Naive thymus-derived CD4-positive, alpha-beta T cell (primary cell): ENCODE measurements at regions not wholly inside any gene's neighbourhood (a gene's known extent, or its start where the extent isn't known, plus 50 kb on each side); places are given as distances from the start of the nearest gene placed in this dataset.

Source experiments
- ATAC-seq: fragments of 150-1000 bp; cut with Tn5 transposase; 2 replicates; pipeline ENCODE4 v1.10.0; 2021; ENCODE audit warnings: mild to moderate bottlenecking, moderate library complexity
- CTCF ChIA-PET: fragments of 350-600 bp; sonication (Branson Sonifier 250); formaldehyde crosslinking; loops from one replicate; lab custom pipeline; 2021; ENCODE audit warnings: antibody characterized with exemption; lab: Charles Lee
- POLR2A ChIA-PET: fragments of 350-600 bp; sonication (Branson Sonifier 250); formaldehyde crosslinking; loops from one replicate; lab custom pipeline; 2021; ENCODE audit warnings: antibody characterized with exemption, inconsistent platforms; lab: Charles Lee
- DNase-seq, 9 donors: peaks; one replicate each; pipeline versions ENCODE4 v3.0.0 to v3.0.0-alpha.2; 2020 to 2022; ENCODE audit warnings: mixed read lengths in 1 of 9
- H3K27ac ChIP-seq: one replicate; pipeline ENCODE4 v1.7.0; 2013; ENCODE audit warnings: mild to moderate bottlenecking, low read depth, low read length, moderate library complexity
- H3K27me3 ChIP-seq, 2 donors: one replicate each; pipeline ENCODE4 v1.7.0; 2013; ENCODE audit warnings: low read length in 2 of 2, mild to moderate bottlenecking in 2 of 2, moderate library complexity in 2 of 2; ENCODE audit not compliant: control insufficient read depth in 2 of 2, insufficient read depth in 2 of 2
- H3K36me3 ChIP-seq, 3 experiments: 1 replicate in 2 of 3; 2 replicates in 1 of 3; pipeline ENCODE4 v1.7.0; 2013; ENCODE audit warnings: low read length in 3 of 3, mild to moderate bottlenecking in 3 of 3, moderate library complexity in 1 of 3; ENCODE audit not compliant: insufficient read depth in 3 of 3, control insufficient read depth in 2 of 3
- H3K4me1 ChIP-seq, 2 donors: one replicate each; pipeline ENCODE4 v1.7.0; 2013; ENCODE audit warnings: low read length in 2 of 2, mild to moderate bottlenecking in 2 of 2, moderate library complexity in 1 of 2; ENCODE audit not compliant: control insufficient read depth in 2 of 2, insufficient read depth in 2 of 2
- H3K4me3 ChIP-seq: 2 replicates; pipeline ENCODE4 v1.7.0; 2013; ENCODE audit warnings: mild to moderate bottlenecking, low read length
- H3K9me3 ChIP-seq, 3 experiments: 1 replicate in 2 of 3; 2 replicates in 1 of 3; pipeline ENCODE4 v1.7.0; 2013; ENCODE audit warnings: low read length in 3 of 3; ENCODE audit not compliant: control insufficient read depth in 2 of 3
- H3K27ac Mint-ChIP-seq, 9 donors: one replicate each; pipeline ENCODE4 v1.8.0; 2020 to 2022; ENCODE audit warnings: mixed read lengths in 9 of 9, mild to moderate bottlenecking in 8 of 9, moderate library complexity in 5 of 9, inconsistent platforms in 2 of 9
- H3K27me3 Mint-ChIP-seq, 5 donors: one replicate each; pipeline ENCODE4 v1.8.0; 2021 to 2022; ENCODE audit warnings: mixed read lengths in 5 of 5, mild to moderate bottlenecking in 1 of 5
- H3K36me3 Mint-ChIP-seq, 5 donors: one replicate each; pipeline ENCODE4 v1.8.0; 2020 to 2022; ENCODE audit warnings: mixed read lengths in 5 of 5, mild to moderate bottlenecking in 3 of 5, inconsistent platforms in 1 of 5
- H3K4me1 Mint-ChIP-seq, 7 donors: one replicate each; pipeline ENCODE4 v1.8.0; 2020 to 2022; ENCODE audit warnings: mixed read lengths in 7 of 7, mild to moderate bottlenecking in 3 of 7, inconsistent platforms in 1 of 7
- H3K4me3 Mint-ChIP-seq, 10 donors: one replicate each; pipeline ENCODE4 v1.8.0; 2020 to 2022; ENCODE audit warnings: mild to moderate bottlenecking in 10 of 10, mixed read lengths in 10 of 10, moderate library complexity in 6 of 10, inconsistent platforms in 2 of 10
- H3K9me3 Mint-ChIP-seq, 11 donors: one replicate each; pipeline ENCODE4 v1.8.0; 2020 to 2022; ENCODE audit warnings: mixed read lengths in 11 of 11, mild to moderate bottlenecking in 4 of 11, inconsistent platforms in 1 of 11, moderate library complexity in 1 of 11
- intact Hi-C, 2 donors: fragments of 100-400 bp; cut with micrococcal nuclease; formaldehyde crosslinking; loops; one replicate each; pipeline ENCODE4 v1.15.1; 2023

DNA sequence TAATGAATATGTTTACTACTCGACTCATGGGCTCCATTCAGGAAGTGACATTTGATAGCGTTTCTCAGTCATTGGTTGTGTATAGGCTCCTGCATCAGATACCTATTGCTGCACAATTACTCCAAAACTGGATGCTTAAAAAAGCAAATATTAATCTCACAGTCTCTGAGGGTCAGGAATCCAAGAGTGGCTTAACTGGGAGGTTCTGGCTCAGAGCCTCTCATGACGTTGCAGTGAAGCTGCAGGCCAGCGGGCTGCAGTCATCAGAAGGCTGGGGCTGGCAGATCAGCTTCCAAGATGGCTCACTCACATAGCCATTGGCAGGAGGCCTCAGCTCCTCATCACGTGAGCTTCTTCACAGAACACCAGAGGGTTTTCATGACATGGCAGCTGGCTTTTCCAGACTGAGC lies 525.1 kb upstream of the NBEA start:
- Mint-ChIP-seq H3K27me3 (peaks cover 0 to 4% (median 0%) of the 10 kb centered on the region in 5 donors), H3K36me3 (no peaks in the 10 kb centered on the region), H3K4me3 (no peak overlapping the region), H3K4me1 (no peaks in the 10 kb centered on the region), H3K9me3 (peaks cover 0 to 14% (median 0%) of the 10 kb centered on the region in 11 donors), H3K27ac (no peak overlapping the region)
- DNase-seq (no peak), ATAC-seq (no peak)
- H3K4me1 ChIP-seq: no peaks in the 10 kb centered on the region
- POLR2A ChIA-PET: no interaction called here
- CTCF ChIA-PET: no interaction called here
- H3K9me3 ChIP-seq: no peaks in the 10 kb centered on the region
- no peak overlapping the region for H3K4me3 ChIP-seq
- no peaks in the 10 kb centered on the region for H3K27me3 ChIP-seq
- H3K36me3 ChIP-seq: no peaks in the 10 kb centered on the region
- H3K27ac ChIP-seq: no peak overlapping the region
- intact Hi-C loops: no loop called here

DNA sequence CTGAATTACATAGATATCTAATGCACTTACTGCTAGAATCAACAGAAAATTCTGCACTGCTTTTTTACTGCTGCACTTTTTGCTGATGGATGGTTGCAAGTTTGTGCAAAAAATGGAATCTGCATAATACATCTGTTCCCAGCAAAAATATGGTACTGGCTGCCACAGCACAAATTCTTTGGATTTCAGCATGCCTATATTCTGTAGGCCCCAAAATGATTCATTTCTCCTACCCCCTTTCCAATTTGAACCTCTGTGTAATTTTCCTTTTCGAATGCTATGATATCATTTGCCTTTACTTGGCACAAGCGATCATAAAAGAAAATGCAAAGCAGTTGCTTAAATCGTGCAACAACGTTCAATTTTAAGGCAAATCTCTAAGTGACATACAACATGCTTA lies 524.2 kb upstream of the NBEA start:
- Mint-ChIP-seq H3K4me1 (no peaks in the 10 kb centered on the region), H3K36me3 (no peaks in the 10 kb centered on the region), H3K27ac (no peak overlapping the region), H3K9me3 (peaks cover 0 to 14% (median 0%) of the 10 kb centered on the region in 11 donors), H3K4me3 (no peak overlapping the region), H3K27me3 (peaks cover 0 to 4% (median 0%) of the 10 kb centered on the region in 5 donors)
- Histone ChIP-seq H3K9me3 (no peaks in the 10 kb centered on the region), H3K27me3 (no peaks in the 10 kb centered on the region), H3K4me1 (no peaks in the 10 kb centered on the region), H3K36me3 (no peaks in the 10 kb centered on the region), H3K27ac (no peak overlapping the region), H3K4me3 (no peak overlapping the region)
- ChIA-PET POLR2A (no interaction called here), CTCF (no interaction called here)
- no peak for ATAC-seq
- no peak for DNase-seq
- intact Hi-C loops: no loop called here

DNA sequence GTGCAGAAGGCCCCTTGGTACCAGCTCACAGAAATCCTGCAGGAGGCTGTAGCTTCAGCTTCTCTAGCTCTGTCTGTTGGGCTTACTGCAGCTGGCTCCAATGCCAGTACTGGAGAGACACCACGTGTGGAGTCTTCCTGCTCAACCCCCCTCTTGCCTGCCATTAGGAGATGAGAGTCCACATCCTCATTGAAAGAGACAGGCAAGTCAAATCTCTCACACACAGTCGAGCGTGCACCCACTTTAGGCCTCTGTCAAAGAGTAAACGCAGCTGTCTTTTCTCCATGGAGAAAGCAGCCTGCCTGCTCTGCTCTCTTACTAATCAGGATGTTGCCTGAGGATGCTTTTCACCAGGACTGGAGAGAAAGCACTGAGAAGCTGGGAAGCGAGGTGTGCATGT lies 523.0 kb upstream of the NBEA start:
- ATAC-seq (no peak), DNase-seq (no peak)
- H3K4me1 ChIP-seq: no peaks in the 10 kb centered on the region
- no peaks in the 10 kb centered on the region for H3K27me3 ChIP-seq
- Mint-ChIP-seq H3K4me3 (no peak overlapping the region), H3K27me3 (peaks cover 0 to 1% (median 0%) of the 10 kb centered on the region in 5 donors), H3K27ac (no peak overlapping the region), H3K4me1 (no peaks in the 10 kb centered on the region), H3K36me3 (no peaks in the 10 kb centered on the region), H3K9me3 (peaks cover 0 to 8% (median 2%) of the 10 kb centered on the region in 11 donors)
- ChIA-PET POLR2A (no interaction called here), CTCF (no interaction called here)
- H3K27ac ChIP-seq: no peak overlapping the region
- H3K36me3 ChIP-seq: no peaks in the 10 kb centered on the region
- no peak overlapping the region for H3K4me3 ChIP-seq
- H3K9me3 ChIP-seq: no peaks in the 10 kb centered on the region
- intact Hi-C loops: no loop called here

DNA sequence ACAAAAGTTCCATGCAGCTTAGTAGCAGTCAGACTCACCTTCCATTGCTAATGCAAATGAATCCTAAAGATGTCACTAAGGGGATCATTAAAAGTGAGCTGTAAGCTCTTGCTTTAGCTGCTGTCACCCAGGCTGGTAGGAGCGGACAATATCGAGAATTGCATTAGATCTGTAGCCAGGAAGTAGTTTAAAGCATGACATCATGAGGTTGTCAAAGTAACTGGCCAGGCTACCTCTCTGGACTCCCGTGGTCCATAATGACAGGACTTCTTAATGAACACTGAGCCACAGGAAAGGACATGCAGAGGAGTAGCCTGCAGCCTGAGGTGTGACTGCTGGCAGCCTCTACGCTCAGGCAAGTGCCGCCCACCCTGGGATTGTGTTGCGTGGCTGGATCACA lies 522.3 kb upstream of the NBEA start:
- no peak for DNase-seq
- Histone ChIP-seq H3K27me3 (no peaks in the 10 kb centered on the region), H3K4me3 (no peak overlapping the region), H3K9me3 (no peaks in the 10 kb centered on the region), H3K4me1 (no peaks in the 10 kb centered on the region), H3K27ac (no peak overlapping the region), H3K36me3 (no peaks in the 10 kb centered on the region)
- Mint-ChIP-seq H3K9me3 (peaks cover 0 to 8% (median 0%) of the 10 kb centered on the region in 11 donors), H3K27me3 (no peaks in the 10 kb centered on the region), H3K27ac (no peak overlapping the region), H3K4me1 (no peaks in the 10 kb centered on the region), H3K4me3 (no peak overlapping the region), H3K36me3 (no peaks in the 10 kb centered on the region)
- CTCF ChIA-PET: no interaction called here
- ATAC-seq: no peak
- intact Hi-C loops: no loop called here
- POLR2A ChIA-PET: no interaction called here

DNA sequence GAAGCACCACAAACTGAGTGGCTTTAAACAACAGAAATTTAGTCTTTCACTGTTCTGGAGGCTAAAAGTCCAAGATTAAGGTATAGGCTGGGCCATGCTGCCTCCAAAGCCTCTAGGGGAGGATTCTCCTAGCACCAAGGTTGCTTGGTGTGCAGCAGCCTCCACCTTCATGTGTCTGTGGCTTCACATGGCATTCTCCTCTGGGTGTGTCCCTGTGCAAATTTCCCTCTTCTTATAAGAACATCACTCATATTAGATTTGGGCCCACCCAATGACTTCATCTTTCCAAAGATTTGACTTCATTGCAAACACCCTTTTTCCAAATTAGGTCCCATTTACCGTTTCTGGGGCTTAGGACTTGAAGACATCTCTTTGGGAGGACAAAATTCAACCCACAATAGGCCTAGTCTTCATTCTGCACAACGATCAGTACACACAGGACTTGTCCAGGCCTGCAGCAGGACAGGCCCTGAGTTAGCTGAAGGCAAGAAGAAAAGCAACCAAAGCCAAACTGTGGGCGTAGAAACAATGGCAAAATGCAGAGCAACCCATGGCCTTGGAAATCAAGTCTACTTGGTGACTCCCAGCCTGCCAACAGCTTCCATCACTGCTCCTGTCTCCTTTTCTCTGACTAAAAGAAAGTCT lies 521.2 kb upstream of the NBEA start:
- Histone ChIP-seq H3K27ac (no peak overlapping the region), H3K4me3 (no peak overlapping the region), H3K9me3 (no peaks in the 10 kb centered on the region), H3K27me3 (no peaks in the 10 kb centered on the region), H3K4me1 (no peaks in the 10 kb centered on the region), H3K36me3 (no peaks in the 10 kb centered on the region)
- Mint-ChIP-seq H3K9me3 (peaks cover 0 to 6% (median 0%) of the 10 kb centered on the region in 11 donors), H3K27ac (no peak overlapping the region), H3K4me1 (no peaks in the 10 kb centered on the region), H3K4me3 (no peak overlapping the region), H3K36me3 (no peaks in the 10 kb centered on the region), H3K27me3 (no peaks in the 10 kb centered on the region)
- ChIA-PET POLR2A (no interaction called here), CTCF (no interaction called here)
- intact Hi-C loops: no loop called here
- no peak for ATAC-seq
- no peak for DNase-seq

DNA sequence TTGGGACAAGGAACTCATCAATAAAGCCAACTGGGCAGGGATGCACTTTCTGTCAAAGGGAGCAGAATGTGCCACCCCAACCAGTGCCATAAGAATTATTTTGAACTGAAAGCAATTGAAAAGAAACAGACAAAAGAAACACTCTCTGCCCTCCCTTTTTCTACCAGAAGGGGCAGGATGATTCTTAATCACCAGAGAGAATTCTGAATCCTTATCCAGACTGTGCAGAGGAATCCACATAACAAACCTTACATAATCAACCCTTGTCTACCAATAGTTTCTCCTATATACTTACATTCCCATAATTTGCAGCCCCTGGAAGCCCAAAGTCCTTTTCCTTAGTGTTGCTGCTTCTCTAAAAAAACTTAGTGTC lies 520.7 kb upstream of the NBEA start:
- H3K4me1 ChIP-seq: no peaks in the 10 kb centered on the region
- Mint-ChIP-seq H3K27ac (no peak overlapping the region), H3K4me3 (no peak overlapping the region), H3K27me3 (no peaks in the 10 kb centered on the region), H3K4me1 (no peaks in the 10 kb centered on the region), H3K9me3 (peaks cover 0 to 4% (median 0%) of the 10 kb centered on the region in 11 donors), H3K36me3 (no peaks in the 10 kb centered on the region)
- H3K27me3 ChIP-seq: no peaks in the 10 kb centered on the region
- no peaks in the 10 kb centered on the region for H3K36me3 ChIP-seq
- no peaks in the 10 kb centered on the region for H3K9me3 ChIP-seq
- intact Hi-C loops: no loop called here
- ChIA-PET POLR2A (no interaction called here), CTCF (no interaction called here)
- H3K27ac ChIP-seq: no peak overlapping the region
- no peak for DNase-seq
- no peak overlapping the region for H3K4me3 ChIP-seq
- no peak for ATAC-seq

DNA sequence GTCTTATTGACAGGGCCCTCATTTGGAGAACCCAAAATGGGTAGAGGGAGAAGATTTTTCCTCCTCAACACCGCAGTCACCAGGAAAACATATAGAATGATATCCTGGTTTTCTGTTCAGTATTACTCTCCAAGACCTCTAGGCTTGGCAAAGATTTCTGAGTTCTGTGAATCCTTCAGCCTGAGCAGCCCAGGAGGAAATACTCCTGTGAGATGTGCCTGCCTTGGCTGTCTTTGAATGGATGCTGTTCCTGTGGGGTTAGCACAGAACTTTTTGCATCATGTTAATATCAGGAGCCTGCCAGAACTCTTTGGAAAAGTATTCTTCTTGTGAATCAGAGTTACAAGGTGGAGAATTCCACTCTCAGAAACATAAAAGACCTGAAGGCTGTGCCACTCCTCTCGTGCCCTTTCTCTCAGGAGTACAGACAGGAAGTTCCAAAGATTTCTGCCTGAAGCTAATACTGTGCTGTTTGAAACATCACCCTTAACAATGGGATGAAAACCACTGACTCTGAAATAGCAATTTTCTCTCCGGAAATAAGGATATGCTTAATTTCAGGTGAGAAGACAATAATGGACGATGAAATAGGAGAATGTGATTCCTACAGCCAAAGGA lies 520.1 kb upstream of the NBEA start:
- DNase-seq (no peak), ATAC-seq (no peak)
- CTCF ChIA-PET: no interaction called here
- Mint-ChIP-seq H3K9me3 (peaks cover 0 to 4% (median 0%) of the 10 kb centered on the region in 11 donors), H3K36me3 (no peaks in the 10 kb centered on the region), H3K27ac (no peak overlapping the region), H3K27me3 (no peaks in the 10 kb centered on the region), H3K4me3 (no peak overlapping the region), H3K4me1 (no peaks in the 10 kb centered on the region)
- no peaks in the 10 kb centered on the region for H3K36me3 ChIP-seq
- no peaks in the 10 kb centered on the region for H3K4me1 ChIP-seq
- intact Hi-C loops: no loop called here
- no peak overlapping the region for H3K4me3 ChIP-seq
- no peaks in the 10 kb centered on the region for H3K27me3 ChIP-seq
- no peak overlapping the region for H3K27ac ChIP-seq
- H3K9me3 ChIP-seq: no peaks in the 10 kb centered on the region
- POLR2A ChIA-PET: no interaction called here
